Neural crest cell (in vitro differentiated cells): ENCODE measurements at regions not wholly inside any gene's neighbourhood (a gene's known extent, or its start where the extent isn't known, plus 50 kb on each side); places are given as distances from the start of the nearest gene placed in this dataset.
"Not testable (repeated sequence)": the region's sequence is repeated elsewhere in the genome, so short reads cannot be mapped to it uniquely, and the experiment has no call there.

Experiments used
- DNase-seq: peaks from one replicate; pipeline ENCODE4 v3.0.0; 2021; ENCODE audit warnings: low read depth, mixed read lengths, low spot score
- H3K27ac Mint-ChIP-seq: one replicate; pipeline ENCODE4 v1.8.0; 2021; ENCODE audit warnings: mild to moderate bottlenecking, mixed read lengths; ENCODE audit not compliant: unreplicated experiment
- H3K27me3 Mint-ChIP-seq: 2 replicates; pipeline ENCODE4 v1.8.0; 2021; ENCODE audit warnings: low read depth, mild to moderate bottlenecking, mixed read lengths
- H3K36me3 Mint-ChIP-seq: 2 replicates; pipeline ENCODE4 v1.8.0; 2021; ENCODE audit warnings: low read depth, mild to moderate bottlenecking, mixed read lengths
- H3K4me1 Mint-ChIP-seq: 2 replicates; pipeline ENCODE4 v1.8.0; 2021; ENCODE audit warnings: mixed read lengths
- H3K4me3 Mint-ChIP-seq: one replicate; pipeline ENCODE4 v1.8.0; 2021; ENCODE audit warnings: mild to moderate bottlenecking, mixed read lengths
- H3K9me3 Mint-ChIP-seq: 2 replicates; pipeline ENCODE4 v1.8.0; 2021; ENCODE audit warnings: mixed read lengths
- TF ChIP-seq, protein P1 (sequence below): fragments of 200-600 bp; sonication (generic); conservative IDR thresholded peaks from 2 replicates; pipeline ENCODE4 v1.5.0; 2021; ENCODE audit warnings: antibody characterized with exemption, mild to moderate bottlenecking

- H3K4me1 Mint-ChIP-seq, result peaks cover 38% of the 10 kb centered on the region
- TF ChIP-seq, protein P1, sequence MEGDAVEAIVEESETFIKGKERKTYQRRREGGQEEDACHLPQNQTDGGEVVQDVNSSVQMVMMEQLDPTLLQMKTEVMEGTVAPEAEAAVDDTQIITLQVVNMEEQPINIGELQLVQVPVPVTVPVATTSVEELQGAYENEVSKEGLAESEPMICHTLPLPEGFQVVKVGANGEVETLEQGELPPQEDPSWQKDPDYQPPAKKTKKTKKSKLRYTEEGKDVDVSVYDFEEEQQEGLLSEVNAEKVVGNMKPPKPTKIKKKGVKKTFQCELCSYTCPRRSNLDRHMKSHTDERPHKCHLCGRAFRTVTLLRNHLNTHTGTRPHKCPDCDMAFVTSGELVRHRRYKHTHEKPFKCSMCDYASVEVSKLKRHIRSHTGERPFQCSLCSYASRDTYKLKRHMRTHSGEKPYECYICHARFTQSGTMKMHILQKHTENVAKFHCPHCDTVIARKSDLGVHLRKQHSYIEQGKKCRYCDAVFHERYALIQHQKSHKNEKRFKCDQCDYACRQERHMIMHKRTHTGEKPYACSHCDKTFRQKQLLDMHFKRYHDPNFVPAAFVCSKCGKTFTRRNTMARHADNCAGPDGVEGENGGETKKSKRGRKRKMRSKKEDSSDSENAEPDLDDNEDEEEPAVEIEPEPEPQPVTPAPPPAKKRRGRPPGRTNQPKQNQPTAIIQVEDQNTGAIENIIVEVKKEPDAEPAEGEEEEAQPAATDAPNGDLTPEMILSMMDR, result no peak
- DNase-seq, result no peak
- no peaks in the 10 kb centered on the region for H3K27me3 Mint-ChIP-seq
- peak overlapping the region; percentile 83 for H3K27ac Mint-ChIP-seq
- no peak overlapping the region for H3K4me3 Mint-ChIP-seq
- H3K9me3 Mint-ChIP-seq, result peaks cover 10% of the 10 kb centered on the region
- no peaks in the 10 kb centered on the region for H3K36me3 Mint-ChIP-seq
Measured at GRCh38 chr2:43005245-43005974, 213.0 kb upstream of the HAAO start.

DNA sequence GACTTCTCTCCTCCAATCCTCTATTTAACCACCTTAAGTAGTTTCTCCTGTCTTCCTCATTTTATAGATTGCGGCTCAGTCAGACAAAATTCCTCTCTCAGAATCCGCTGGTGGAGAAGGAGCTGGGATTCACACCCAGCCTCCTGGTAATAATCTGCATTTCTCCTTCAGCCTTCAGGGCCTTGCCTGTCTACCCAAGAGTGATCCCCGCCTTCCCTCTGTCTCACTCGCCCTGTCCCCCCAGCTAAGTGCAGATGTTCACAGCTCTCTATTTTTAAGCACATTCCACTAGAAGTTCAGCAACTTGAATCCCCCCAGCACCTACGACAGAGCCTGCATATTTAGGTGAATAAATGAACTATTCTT lies 212.5 kb upstream of the HAAO start:
- Mint-ChIP-seq H3K36me3 (no peaks in the 10 kb centered on the region), H3K4me3 (no peak overlapping the region), H3K9me3 (peaks cover 7% of the 10 kb centered on the region), H3K4me1 (peaks cover 39% of the 10 kb centered on the region), H3K27me3 (no peaks in the 10 kb centered on the region), H3K27ac (no peak overlapping the region)
- DNase-seq, result no peak
- TF ChIP-seq, protein P1, result no peak

DNA sequence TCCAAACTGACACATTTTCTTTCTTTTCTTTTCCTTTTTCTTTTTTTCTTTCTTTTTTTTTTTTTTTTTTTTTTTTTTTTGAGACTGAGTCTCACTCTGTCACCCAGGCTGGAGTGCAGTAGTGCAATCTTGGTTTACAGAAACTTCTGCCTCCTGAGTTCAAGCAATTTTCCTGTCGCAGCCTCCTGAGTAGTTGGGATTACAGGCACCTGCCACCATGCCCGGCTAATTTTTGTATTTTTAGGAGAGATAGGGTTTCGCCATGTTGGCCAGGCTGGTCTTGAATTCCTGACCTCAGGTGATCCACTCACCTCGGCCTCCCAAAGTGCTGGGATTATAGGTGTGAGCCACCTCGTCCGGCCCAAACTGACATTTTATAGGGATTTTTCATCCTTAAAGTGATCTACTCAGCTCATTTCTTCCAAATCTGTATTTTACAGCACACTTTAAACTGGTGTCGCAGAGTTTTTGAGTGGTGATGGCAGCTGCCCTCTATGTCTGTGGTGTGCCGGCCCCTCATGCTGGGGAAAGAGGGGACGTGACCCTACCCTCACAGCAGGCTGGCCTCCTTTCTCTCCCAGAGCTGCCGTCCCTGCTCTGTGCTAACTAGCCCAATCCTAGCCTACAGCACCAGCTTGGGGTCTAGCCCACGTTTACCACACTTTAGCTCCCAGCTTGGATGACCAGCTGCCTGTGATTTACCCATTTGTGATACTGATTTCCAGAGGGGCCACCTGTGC lies 211.9 kb upstream of the HAAO start:
- H3K36me3 Mint-ChIP-seq, H3K27me3 Mint-ChIP-seq, H3K4me3 Mint-ChIP-seq, H3K9me3 Mint-ChIP-seq, DNase-seq: not testable (repeated sequence)
- H3K27ac Mint-ChIP-seq, result peak overlapping the region; percentile 61
- H3K4me1 Mint-ChIP-seq, result peaks cover 39% of the 10 kb centered on the region

GRCh38 chr2:43003702-43004101 lies 211.3 kb upstream of the HAAO start:
- TF ChIP-seq, protein P1, result no peak
- Mint-ChIP-seq H3K27ac (no peak overlapping the region), H3K27me3 (no peaks in the 10 kb centered on the region), H3K4me3 (no peak overlapping the region), H3K9me3 (peaks cover 7% of the 10 kb centered on the region), H3K4me1 (peaks cover 39% of the 10 kb centered on the region), H3K36me3 (no peaks in the 10 kb centered on the region)
- DNase-seq, result no peak

- no peak for DNase-seq
- TF ChIP-seq, protein P1, result no peak
- Mint-ChIP-seq H3K36me3 (no peaks in the 10 kb centered on the region), H3K4me3 (no peak overlapping the region), H3K4me1 (peaks cover 39% of the 10 kb centered on the region), H3K27ac (peak overlapping the region; percentile 8), H3K9me3 (no peaks in the 10 kb centered on the region), H3K27me3 (no peaks in the 10 kb centered on the region)
Measured at GRCh38 chr2:43001787-43002468, 209.5 kb upstream of the HAAO start.

- Mint-ChIP-seq H3K27ac (peak overlapping the region; percentile 89), H3K9me3 (no peaks in the 10 kb centered on the region), H3K4me1 (peaks cover 38% of the 10 kb centered on the region), H3K36me3 (no peaks in the 10 kb centered on the region), H3K4me3 (no peak overlapping the region), H3K27me3 (no peaks in the 10 kb centered on the region)
- TF ChIP-seq, protein P1, result no peak
- DNase-seq, result no peak
Measured at GRCh38 chr2:43001055-43001378, 208.6 kb upstream of the HAAO start.
